ENCODE measurements at regions not wholly inside any gene's neighbourhood (a gene's known extent, or its start where the extent isn't known, plus 50 kb on each side); places are given as distances from the start of the nearest gene placed in this dataset.

- no peak for DNase-seq
Observed at GRCh38 chr5:86786955-86787354, 169.2 kb downstream of the COX7C start.

GRCh38 chr5:86795659-86796058 is 177.9 kb downstream of the COX7C start:
- no peak for DNase-seq

GRCh38 chr5:86797677-86798076 is 179.9 kb downstream of the COX7C start:
- DNase-seq: no peak

GRCh38 chr5:86806206-86806605 is 188.5 kb downstream of the COX7C start:
- no peak for DNase-seq

GRCh38 chr5:86807046-86808031 is 189.6 kb downstream of the COX7C start:
- no peak for DNase-seq

- DNase-seq: no peak
Observed at GRCh38 chr5:86814315-86814714, 196.6 kb downstream of the COX7C start.

GRCh38 chr5:86814907-86815306 is 197.2 kb downstream of the COX7C start:
- no peak for DNase-seq

GRCh38 chr5:86824637-86825036 is 206.9 kb downstream of the COX7C start:
- DNase-seq: no peak

GRCh38 chr5:86831128-86831527 is 213.4 kb downstream of the COX7C start:
- DNase-seq: no peak

GRCh38 chr5:86833868-86834267 is 216.1 kb downstream of the COX7C start:
- no peak for DNase-seq

GRCh38 chr5:86837610-86838009 is 219.9 kb downstream of the COX7C start:
- DNase-seq: no peak

GRCh38 chr5:86838083-86838482 is 220.3 kb downstream of the COX7C start:
- DNase-seq: no peak

GRCh38 chr5:86841000-86841644 is 223.4 kb downstream of the COX7C start:
- DNase-seq: no peak

GRCh38 chr5:86858442-86858841 is 240.7 kb downstream of the COX7C start:
- DNase-seq: no peak

GRCh38 chr5:86861512-86861911 is 243.8 kb downstream of the COX7C start:
- no peak for DNase-seq

- no peak for DNase-seq
Observed at GRCh38 chr5:86862093-86862492, 244.4 kb downstream of the COX7C start.

GRCh38 chr5:86864051-86864450 is 246.3 kb downstream of the COX7C start:
- DNase-seq: no peak

- no peak for DNase-seq
Observed at GRCh38 chr5:86865256-86865785, 247.6 kb downstream of the COX7C start.

- DNase-seq: no peak
Observed at GRCh38 chr5:86866036-86866435, 248.3 kb downstream of the COX7C start.

- no peak for DNase-seq
Observed at GRCh38 chr5:86869268-86869667, 251.5 kb downstream of the COX7C start.

- DNase-seq: no peak
Observed at GRCh38 chr5:86875539-86875938, 257.8 kb downstream of the COX7C start.

GRCh38 chr5:86878250-86878649 is 260.5 kb downstream of the COX7C start:
- no peak for DNase-seq

GRCh38 chr5:86879086-86879485 is 261.3 kb downstream of the COX7C start:
- no peak for DNase-seq

- no peak for DNase-seq
Observed at GRCh38 chr5:86880344-86880743, 262.6 kb downstream of the COX7C start.
